Natural killer cell treated with Interleukin-12 subunit alpha and Interleukin-12 subunit beta and Interleukin-15 and Interleukin-18, amount 100 ng/mL, for 72 hours (primary cell): ENCODE measurements at regions not wholly inside any gene's neighbourhood (a gene's known extent, or its start where the extent isn't known, plus 50 kb on each side); places are given as distances from the start of the nearest gene placed in this dataset.
A peak's percentile ranks its signal among the peaks of the same experiment; 100 is the strongest.
"Not testable (repeated sequence)": the region's sequence is repeated elsewhere in the genome, so short reads cannot be mapped to it uniquely, and the experiment has no call there.

Source experiments
- ATAC-seq, 2 donors: fragments of 150-1000 bp; cut with Tn5 transposase in 1 of 2; sonication (Bioruptor Pico), chemical (Tn5 transposase) in 1 of 2; 2 replicates each; pipeline ENCODE4 v1.10.0; 2021
- DNase-seq: peaks from one replicate; pipeline ENCODE4 v3.0.0; 2022; ENCODE audit warnings: low spot score
- H3K27ac Mint-ChIP-seq, 2 donors: 1 replicate in 1 of 2; 2 replicates in 1 of 2; pipeline ENCODE4 v1.8.0; 2022; ENCODE audit warnings: mixed read lengths in 2 of 2, mild to moderate bottlenecking in 1 of 2, moderate library complexity in 1 of 2
- H3K27me3 Mint-ChIP-seq, 2 donors: 1 replicate in 1 of 2; 2 replicates in 1 of 2; pipeline ENCODE4 v1.8.0; 2022; ENCODE audit warnings: mixed read lengths in 2 of 2
- H3K36me3 Mint-ChIP-seq: one replicate; pipeline ENCODE4 v1.8.0; 2022; ENCODE audit warnings: mixed read lengths
- H3K4me1 Mint-ChIP-seq, 2 donors: 1 replicate in 1 of 2; 2 replicates in 1 of 2; pipeline ENCODE4 v1.8.0; 2022; ENCODE audit warnings: low read depth in 2 of 2, mixed read lengths in 2 of 2, mild to moderate bottlenecking in 1 of 2
- H3K4me3 Mint-ChIP-seq: one replicate; pipeline ENCODE4 v1.8.0; 2022; ENCODE audit warnings: mixed read lengths
- H3K9me3 Mint-ChIP-seq: 2 replicates; pipeline ENCODE4 v1.8.0; 2022; ENCODE audit warnings: mixed read lengths

GRCh38 chr21:32861866-32862265 lies 90.3 kb upstream of the PAXBP1 start:
- ATAC-seq (no peak), DNase-seq (no peak)
- Mint-ChIP-seq H3K4me1 (no peaks in the 10 kb centered on the region), H3K9me3 (no peaks in the 10 kb centered on the region), H3K4me3 (no peak overlapping the region), H3K27me3 (peaks cover 24 to 35% of the 10 kb centered on the region in 2 donors), H3K27ac (no peak overlapping the region), H3K36me3 (no peaks in the 10 kb centered on the region)

GRCh38 chr21:32867597-32867996 lies 96.0 kb upstream of the PAXBP1 start:
- no peaks in the 10 kb centered on the region for H3K9me3 Mint-ChIP-seq
- no peak overlapping the region for H3K27ac Mint-ChIP-seq
- no peak overlapping the region for H3K4me3 Mint-ChIP-seq
- no peaks in the 10 kb centered on the region for H3K4me1 Mint-ChIP-seq
- H3K36me3 Mint-ChIP-seq = no peaks in the 10 kb centered on the region
- DNase-seq (no peak), ATAC-seq (no peak)
- H3K27me3 Mint-ChIP-seq = peaks cover 38 to 51% of the 10 kb centered on the region in 2 donors

- H3K4me1 Mint-ChIP-seq = no peaks in the 10 kb centered on the region
- peaks cover 32 to 39% of the 10 kb centered on the region in 2 donors for H3K27me3 Mint-ChIP-seq
- no peak overlapping the region for H3K27ac Mint-ChIP-seq
- no peaks in the 10 kb centered on the region for H3K36me3 Mint-ChIP-seq
- no peaks in the 10 kb centered on the region for H3K9me3 Mint-ChIP-seq
- no peak for DNase-seq
- no peak for ATAC-seq
- H3K4me3 Mint-ChIP-seq = no peak overlapping the region
Measured at GRCh38 chr21:32868631-32869454, 97.3 kb upstream of the PAXBP1 start.

GRCh38 chr21:32869459-32869858 lies 97.9 kb upstream of the PAXBP1 start:
- Mint-ChIP-seq H3K4me1 (no peaks in the 10 kb centered on the region), H3K27ac (no peak overlapping the region), H3K27me3 (peaks cover 32 to 38% of the 10 kb centered on the region in 2 donors), H3K4me3 (no peak overlapping the region), H3K36me3 (no peaks in the 10 kb centered on the region), H3K9me3 (no peaks in the 10 kb centered on the region)
- no peak for ATAC-seq
- DNase-seq = no peak

GRCh38 chr21:32876426-32876825 lies 104.9 kb upstream of the PAXBP1 start:
- H3K27ac Mint-ChIP-seq = no peak overlapping the region
- ATAC-seq (no peak), DNase-seq (no peak)
- H3K4me1 Mint-ChIP-seq = no peaks in the 10 kb centered on the region
- no peak overlapping the region for H3K4me3 Mint-ChIP-seq
- no peaks in the 10 kb centered on the region for H3K9me3 Mint-ChIP-seq
- H3K36me3 Mint-ChIP-seq = no peaks in the 10 kb centered on the region
- H3K27me3 Mint-ChIP-seq = peaks cover 10 to 25% of the 10 kb centered on the region in 2 donors

- not testable (repeated sequence) for H3K27ac Mint-ChIP-seq, ATAC-seq, H3K9me3 Mint-ChIP-seq, H3K36me3 Mint-ChIP-seq, H3K4me3 Mint-ChIP-seq, H3K4me1 Mint-ChIP-seq, DNase-seq
- H3K27me3 Mint-ChIP-seq = peaks cover 6 to 27% of the 10 kb centered on the region in 2 donors
Measured at GRCh38 chr21:32877888-32878287, 106.3 kb upstream of the PAXBP1 start.

GRCh38 chr21:32878661-32879060 lies 107.1 kb upstream of the PAXBP1 start:
- Mint-ChIP-seq H3K4me3 (no peak overlapping the region), H3K27ac (no peak overlapping the region), H3K4me1 (no peaks in the 10 kb centered on the region), H3K9me3 (no peaks in the 10 kb centered on the region), H3K36me3 (no peaks in the 10 kb centered on the region), H3K27me3 (peaks cover 6 to 27% of the 10 kb centered on the region in 2 donors)
- ATAC-seq (no peak), DNase-seq (no peak)

- Mint-ChIP-seq H3K9me3 (no peaks in the 10 kb centered on the region), H3K27ac (no peak overlapping the region), H3K27me3 (peaks cover 3 to 15% of the 10 kb centered on the region in 2 donors), H3K4me3 (no peak overlapping the region), H3K36me3 (no peaks in the 10 kb centered on the region), H3K4me1 (peaks cover 6 to 7% of the 10 kb centered on the region in 2 donors)
- no peak for ATAC-seq
- DNase-seq = no peak
Measured at GRCh38 chr21:32881458-32881857, 109.9 kb upstream of the PAXBP1 start.

- Mint-ChIP-seq H3K27me3 (peaks cover 5 to 15% of the 10 kb centered on the region in 2 donors), H3K4me1 (peaks cover 13 to 14% of the 10 kb centered on the region in 2 donors), H3K4me3 (no peak overlapping the region), H3K36me3 (no peaks in the 10 kb centered on the region), H3K27ac (no peak overlapping the region), H3K9me3 (no peaks in the 10 kb centered on the region)
- DNase-seq = no peak
- no peak for ATAC-seq
Measured at GRCh38 chr21:32884062-32884461, 112.5 kb upstream of the PAXBP1 start.

- no peak overlapping the region for H3K27ac Mint-ChIP-seq
- H3K4me1 Mint-ChIP-seq = peaks cover 13 to 14% of the 10 kb centered on the region in 2 donors
- no peaks in the 10 kb centered on the region for H3K9me3 Mint-ChIP-seq
- H3K27me3 Mint-ChIP-seq = peaks cover 10 to 25% of the 10 kb centered on the region in 2 donors
- peak overlapping the region; percentile 65 for H3K4me3 Mint-ChIP-seq
- no peaks in the 10 kb centered on the region for H3K36me3 Mint-ChIP-seq
- DNase-seq (no peak), ATAC-seq (peak in 1 of 2 donors; percentile 60)
Measured at GRCh38 chr21:32886339-32886738, 114.8 kb upstream of the PAXBP1 start.

- Mint-ChIP-seq H3K4me1 (peaks cover 14 to 15% of the 10 kb centered on the region in 2 donors), H3K9me3 (no peaks in the 10 kb centered on the region), H3K36me3 (no peaks in the 10 kb centered on the region), H3K27me3 (peaks cover 12 to 23% of the 10 kb centered on the region in 2 donors), H3K4me3 (peak overlapping the region; percentile 65), H3K27ac (no peak overlapping the region)
- DNase-seq (no peak), ATAC-seq (no peak)
Measured at GRCh38 chr21:32887026-32887425, 115.5 kb upstream of the PAXBP1 start.

GRCh38 chr21:32888971-32889370 lies 117.4 kb upstream of the PAXBP1 start:
- no peak for DNase-seq
- Mint-ChIP-seq H3K4me1 (peaks cover 14 to 15% of the 10 kb centered on the region in 2 donors), H3K9me3 (no peaks in the 10 kb centered on the region), H3K36me3 (peaks cover under 1% of the 10 kb centered on the region), H3K27ac (no peak overlapping the region), H3K4me3 (no peak overlapping the region), H3K27me3 (peaks cover 12 to 36% of the 10 kb centered on the region in 2 donors)
- ATAC-seq = no peak

- Mint-ChIP-seq H3K4me3 (no peak overlapping the region), H3K4me1 (peaks cover 14 to 15% of the 10 kb centered on the region in 2 donors), H3K9me3 (no peaks in the 10 kb centered on the region), H3K27ac (no peak overlapping the region), H3K36me3 (peaks cover 5% of the 10 kb centered on the region), H3K27me3 (peaks cover 12 to 42% of the 10 kb centered on the region in 2 donors)
- DNase-seq (no peak), ATAC-seq (no peak)
Measured at GRCh38 chr21:32889596-32889995, 118.0 kb upstream of the PAXBP1 start.

- Mint-ChIP-seq H3K4me1 (peaks cover 0 to 2% of the 10 kb centered on the region in 2 donors), H3K9me3 (no peaks in the 10 kb centered on the region), H3K36me3 (peaks cover 5% of the 10 kb centered on the region), H3K4me3 (no peak overlapping the region), H3K27me3 (peaks cover 10 to 53% of the 10 kb centered on the region in 2 donors), H3K27ac (no peak overlapping the region)
- ATAC-seq (no peak), DNase-seq (no peak)
Measured at GRCh38 chr21:32894321-32894720, 122.8 kb upstream of the PAXBP1 start.
